Neural cell (in vitro differentiated cells): ENCODE measurements at regions not wholly inside any gene's neighbourhood (a gene's known extent, or its start where the extent isn't known, plus 50 kb on each side); places are given as distances from the start of the nearest gene placed in this dataset.

Source experiments
- H2AFZ ChIP-seq: fragments of 200-600, 300-800 bp; sonication (generic), shearing (Covaris generic); 2 replicates; pipeline ENCODE4 v1.6.0; 2014; ENCODE audit warnings: low read depth, mild to moderate bottlenecking, antibody characterized with exemption, low read length, moderate library complexity
- H3F3A ChIP-seq: fragments of 200-600 bp; shearing (Covaris generic); 2 replicates; pipeline ENCODE4 v1.6.1; 2016; ENCODE audit warnings: mild to moderate bottlenecking, moderate library complexity, mixed read lengths, antibody characterized with exemption, low read length; ENCODE audit not compliant: insufficient read depth, poor library complexity, severe bottlenecking
- H3K27ac ChIP-seq: fragments of 200-600, 300-800 bp; sonication (generic), shearing (Covaris generic); 2 replicates; pipeline ENCODE4 v1.5.1; 2014; ENCODE audit warnings: mild to moderate bottlenecking, low read length, moderate library complexity
- H3K27me3 ChIP-seq: fragments of 300-800, 200-600 bp; sonication (generic), shearing (Covaris generic); 2 replicates; pipeline ENCODE4 v1.6.0; 2014; ENCODE audit warnings: mild to moderate bottlenecking, low read depth, low read length, moderate library complexity; ENCODE audit not compliant: insufficient read depth
- H3K36me3 ChIP-seq: fragments of 300-800, 200-600 bp; sonication (generic), shearing (Covaris generic); 2 replicates; pipeline ENCODE4 v1.5.1; 2014; ENCODE audit warnings: mild to moderate bottlenecking, antibody characterized with exemption, low read length, moderate library complexity; ENCODE audit not compliant: insufficient read depth
- H3K4me2 ChIP-seq: fragments of 300-800, 200-600 bp; sonication (generic), shearing (Covaris generic); 2 replicates; pipeline ENCODE4 v1.6.0; 2014; ENCODE audit warnings: mild to moderate bottlenecking, low read length
- H3K4me3 ChIP-seq: fragments of 300-800, 200-600 bp; sonication (generic), shearing (Covaris generic); 2 replicates; pipeline ENCODE4 v1.5.1; 2014; ENCODE audit warnings: mild to moderate bottlenecking, low read length, moderate library complexity
- H3K79me2 ChIP-seq: fragments of 200-600 bp; shearing (Covaris generic); replicated peaks from 2 replicates; pipeline ENCODE4 v1.6.0; 2014; ENCODE audit warnings: mild to moderate bottlenecking, low read length, moderate library complexity; ENCODE audit not compliant: insufficient read depth
- H3K9ac ChIP-seq: fragments of 300-800, 200-600 bp; sonication (generic), shearing (Covaris generic); 2 replicates; pipeline ENCODE4 v1.6.1; 2016; ENCODE audit warnings: mild to moderate bottlenecking, low read length, mixed read lengths
- H3K9me2 ChIP-seq: fragments of 200-600 bp; shearing (Covaris generic); 2 replicates; pipeline ENCODE4 v1.6.1; 2016; ENCODE audit warnings: mild to moderate bottlenecking, low read length, mixed read lengths; ENCODE audit not compliant: insufficient read depth
- H3K9me3 ChIP-seq: fragments of 200-600, 300-800 bp; sonication (generic), shearing (Covaris generic); 2 replicates; pipeline ENCODE4 v1.6.1; 2016; ENCODE audit warnings: mild to moderate bottlenecking, mixed run types, low read length, moderate library complexity, mixed read lengths
- H4K20me1 ChIP-seq: fragments of 200-600 bp; shearing (Covaris generic); 2 replicates; pipeline ENCODE4 v1.6.1; 2016; ENCODE audit warnings: mild to moderate bottlenecking, mixed run types; ENCODE audit not compliant: insufficient read depth
- EP300 ChIP-seq: fragments of 450-650 bp; conservative IDR thresholded peaks from 2 replicates; pipeline ENCODE4 v1.6.1; 2014; ENCODE audit warnings: antibody characterized with exemption, mild to moderate bottlenecking, moderate library complexity; ENCODE audit not compliant: poor library complexity, severe bottlenecking
- EZH2 ChIP-seq: fragments of 200-600, 300-800 bp; shearing (Covaris generic), sonication (generic); IDR thresholded peaks from 2 replicates; pipeline ENCODE4 v1.6.1; 2014; ENCODE audit warnings: antibody characterized with exemption, low read length, borderline replicate concordance, mild to moderate bottlenecking; ENCODE audit not compliant: insufficient read depth, poor library complexity, severe bottlenecking
- MXI1 ChIP-seq: fragments of 450-650 bp; conservative IDR thresholded peaks from 2 replicates; pipeline ENCODE4 v1.6.1; 2014; ENCODE audit warnings: antibody characterized with exemption, mild to moderate bottlenecking; ENCODE audit not compliant: poor library complexity, severe bottlenecking
- POLR2AphosphoS5 ChIP-seq: IDR thresholded peaks from 2 replicates; pipeline ENCODE4 v1.6.1; 2012
- RAD21 ChIP-seq: fragments of 450-650 bp; conservative IDR thresholded peaks from 2 replicates; pipeline ENCODE4 v1.6.1; 2014; ENCODE audit warnings: antibody characterized with exemption, mild to moderate bottlenecking, moderate library complexity
- SMC3 ChIP-seq: fragments of 450-650 bp; conservative IDR thresholded peaks from 2 replicates; pipeline ENCODE4 v1.6.1; 2014; ENCODE audit warnings: antibody characterized with exemption, mild to moderate bottlenecking, moderate library complexity; ENCODE audit not compliant: poor library complexity
- TAF1 ChIP-seq: IDR thresholded peaks from 2 replicates; pipeline ENCODE4 v1.6.1; 2012; ENCODE audit warnings: low read depth
- TF ChIP-seq, protein P1 (sequence below): fragments of 450-650 bp; IDR thresholded peaks from 2 replicates; pipeline ENCODE4 v1.5.1; 2014; ENCODE audit warnings: antibody characterized with exemption, mild to moderate bottlenecking, moderate library complexity; ENCODE audit not compliant: poor library complexity, severe bottlenecking
- TF ChIP-seq, protein P2 (sequence below): IDR thresholded peaks from 2 replicates; pipeline ENCODE4 v1.6.1; 2012; ENCODE audit warnings: borderline replicate concordance

DNA sequence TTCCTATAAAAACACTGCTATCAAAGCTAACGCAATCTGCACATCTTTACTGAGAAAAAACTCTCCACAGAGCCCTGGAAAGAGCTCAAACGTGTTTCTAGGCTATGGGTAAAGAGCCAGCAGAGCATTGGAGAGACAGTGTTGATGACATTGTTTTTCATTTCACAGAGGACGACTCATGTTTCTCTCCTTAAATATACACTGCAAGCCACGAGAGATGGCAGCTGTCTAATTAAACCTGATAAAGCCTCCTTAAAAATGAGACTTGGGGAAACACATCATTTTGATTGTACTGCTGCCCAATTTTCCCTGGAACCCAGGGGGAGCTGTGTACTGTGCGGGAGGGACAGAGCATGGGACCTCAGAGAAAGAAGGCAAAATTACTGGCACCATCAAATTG, 294.3 kb upstream of the SETBP1 start:
- no peak overlapping the region for H3K9ac ChIP-seq

DNA sequence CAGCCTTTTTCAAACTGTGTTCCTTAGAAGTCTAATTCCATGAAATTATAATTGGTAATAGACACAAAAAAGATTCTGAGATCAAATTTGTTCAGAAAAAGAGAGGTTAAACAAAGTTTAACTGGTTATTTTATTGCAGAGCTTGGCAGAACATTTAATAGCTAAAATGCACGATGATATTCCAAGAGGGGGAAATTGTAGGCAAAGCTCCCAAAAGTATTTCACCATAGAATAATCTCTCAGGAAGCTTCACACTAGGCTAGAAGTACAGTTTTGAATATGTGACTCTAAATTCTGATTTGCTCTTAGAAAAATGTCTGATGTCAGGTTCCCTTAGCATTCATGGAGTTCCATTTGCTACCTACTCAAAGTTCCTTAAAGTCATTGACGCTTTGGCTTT, 292.4 kb upstream of the SETBP1 start:
- no peaks in the 10 kb centered on the region for H3K9me3 ChIP-seq
- H3K27ac ChIP-seq = no peak overlapping the region
- no peak overlapping the region for H3K4me2 ChIP-seq
- H3K36me3 ChIP-seq = no peaks in the 10 kb centered on the region
- no peaks in the 10 kb centered on the region for H3K9me2 ChIP-seq
- no peak overlapping the region for H3K4me3 ChIP-seq
- H2AFZ ChIP-seq = no peak overlapping the region
- no peaks in the 10 kb centered on the region for H3F3A ChIP-seq
- no peaks in the 10 kb centered on the region for H3K79me2 ChIP-seq
- no peaks in the 10 kb centered on the region for H4K20me1 ChIP-seq
- H3K27me3 ChIP-seq = no peaks in the 10 kb centered on the region
- TF ChIP-seq SMC3 (no peak), EP300 (no peak), RAD21 (no peak), MXI1 (no peak), TAF1 (no peak), EZH2 (no peak), POLR2AphosphoS5 (no peak)
- TF ChIP-seq, protein P1, sequence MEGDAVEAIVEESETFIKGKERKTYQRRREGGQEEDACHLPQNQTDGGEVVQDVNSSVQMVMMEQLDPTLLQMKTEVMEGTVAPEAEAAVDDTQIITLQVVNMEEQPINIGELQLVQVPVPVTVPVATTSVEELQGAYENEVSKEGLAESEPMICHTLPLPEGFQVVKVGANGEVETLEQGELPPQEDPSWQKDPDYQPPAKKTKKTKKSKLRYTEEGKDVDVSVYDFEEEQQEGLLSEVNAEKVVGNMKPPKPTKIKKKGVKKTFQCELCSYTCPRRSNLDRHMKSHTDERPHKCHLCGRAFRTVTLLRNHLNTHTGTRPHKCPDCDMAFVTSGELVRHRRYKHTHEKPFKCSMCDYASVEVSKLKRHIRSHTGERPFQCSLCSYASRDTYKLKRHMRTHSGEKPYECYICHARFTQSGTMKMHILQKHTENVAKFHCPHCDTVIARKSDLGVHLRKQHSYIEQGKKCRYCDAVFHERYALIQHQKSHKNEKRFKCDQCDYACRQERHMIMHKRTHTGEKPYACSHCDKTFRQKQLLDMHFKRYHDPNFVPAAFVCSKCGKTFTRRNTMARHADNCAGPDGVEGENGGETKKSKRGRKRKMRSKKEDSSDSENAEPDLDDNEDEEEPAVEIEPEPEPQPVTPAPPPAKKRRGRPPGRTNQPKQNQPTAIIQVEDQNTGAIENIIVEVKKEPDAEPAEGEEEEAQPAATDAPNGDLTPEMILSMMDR = no peak
- TF ChIP-seq, protein P2, sequence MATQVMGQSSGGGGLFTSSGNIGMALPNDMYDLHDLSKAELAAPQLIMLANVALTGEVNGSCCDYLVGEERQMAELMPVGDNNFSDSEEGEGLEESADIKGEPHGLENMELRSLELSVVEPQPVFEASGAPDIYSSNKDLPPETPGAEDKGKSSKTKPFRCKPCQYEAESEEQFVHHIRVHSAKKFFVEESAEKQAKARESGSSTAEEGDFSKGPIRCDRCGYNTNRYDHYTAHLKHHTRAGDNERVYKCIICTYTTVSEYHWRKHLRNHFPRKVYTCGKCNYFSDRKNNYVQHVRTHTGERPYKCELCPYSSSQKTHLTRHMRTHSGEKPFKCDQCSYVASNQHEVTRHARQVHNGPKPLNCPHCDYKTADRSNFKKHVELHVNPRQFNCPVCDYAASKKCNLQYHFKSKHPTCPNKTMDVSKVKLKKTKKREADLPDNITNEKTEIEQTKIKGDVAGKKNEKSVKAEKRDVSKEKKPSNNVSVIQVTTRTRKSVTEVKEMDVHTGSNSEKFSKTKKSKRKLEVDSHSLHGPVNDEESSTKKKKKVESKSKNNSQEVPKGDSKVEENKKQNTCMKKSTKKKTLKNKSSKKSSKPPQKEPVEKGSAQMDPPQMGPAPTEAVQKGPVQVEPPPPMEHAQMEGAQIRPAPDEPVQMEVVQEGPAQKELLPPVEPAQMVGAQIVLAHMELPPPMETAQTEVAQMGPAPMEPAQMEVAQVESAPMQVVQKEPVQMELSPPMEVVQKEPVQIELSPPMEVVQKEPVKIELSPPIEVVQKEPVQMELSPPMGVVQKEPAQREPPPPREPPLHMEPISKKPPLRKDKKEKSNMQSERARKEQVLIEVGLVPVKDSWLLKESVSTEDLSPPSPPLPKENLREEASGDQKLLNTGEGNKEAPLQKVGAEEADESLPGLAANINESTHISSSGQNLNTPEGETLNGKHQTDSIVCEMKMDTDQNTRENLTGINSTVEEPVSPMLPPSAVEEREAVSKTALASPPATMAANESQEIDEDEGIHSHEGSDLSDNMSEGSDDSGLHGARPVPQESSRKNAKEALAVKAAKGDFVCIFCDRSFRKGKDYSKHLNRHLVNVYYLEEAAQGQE = no peak
- no peak overlapping the region for H3K9ac ChIP-seq

More for the DNA sequence above, 294.3 kb upstream of the SETBP1 start:
- H3F3A ChIP-seq = no peaks in the 10 kb centered on the region
- TF ChIP-seq EP300 (no peak), MXI1 (no peak), RAD21 (no peak), SMC3 (no peak), POLR2AphosphoS5 (no peak), TAF1 (no peak), EZH2 (no peak)
- TF ChIP-seq, protein P1 = no peak
- TF ChIP-seq, protein P2 = no peak
- H3K79me2 ChIP-seq = no peaks in the 10 kb centered on the region
- H3K9me2 ChIP-seq = no peaks in the 10 kb centered on the region
- no peak overlapping the region for H2AFZ ChIP-seq
- H3K27ac ChIP-seq = no peak overlapping the region
- H3K9me3 ChIP-seq = no peaks in the 10 kb centered on the region
- H3K4me3 ChIP-seq = no peak overlapping the region
- H3K27me3 ChIP-seq = no peaks in the 10 kb centered on the region
- H4K20me1 ChIP-seq = no peaks in the 10 kb centered on the region
- no peaks in the 10 kb centered on the region for H3K36me3 ChIP-seq
- H3K4me2 ChIP-seq = no peak overlapping the region
